AG04449 (cell line): ENCODE measurements at regions not wholly inside any gene's neighbourhood (a gene's known extent, or its start where the extent isn't known, plus 50 kb on each side); places are given as distances from the start of the nearest gene placed in this dataset.

Experiments
- CTCF ChIA-PET: fragments of 350-600 bp; formaldehyde crosslinking; extraction: SDS; loops from one replicate; lab custom pipeline; 2021; ENCODE audit warnings: antibody characterized with exemption; lab: Yijun Ruan, JAX
- POLR2A ChIA-PET: fragments of 400-600, 350-600 bp; formaldehyde crosslinking; extraction: SDS; loops from one replicate; lab custom pipeline; 2020; ENCODE audit warnings: antibody characterized with exemption, inconsistent platforms; lab: Yijun Ruan, JAX
- DNase-seq: peaks from one replicate; pipeline ENCODE4 v3.0.0-alpha.2; 2010; ENCODE audit warnings: low read depth, low spot score
- H3K4me3 ChIP-seq: 2 replicates; pipeline ENCODE4 v1.5.1; 2011; ENCODE audit warnings: low read depth, mild to moderate bottlenecking, control low read depth, low read length
- TF ChIP-seq, protein P1 (sequence below): IDR thresholded peaks from one replicate; pipeline ENCODE4 v1.5.1; 2011; ENCODE audit warnings: mild to moderate bottlenecking, moderate library complexity, low read length, control low read depth, inconsistent platforms; ENCODE audit not compliant: insufficient read depth; ENCODE audit errors: missing control alignments

- TF ChIP-seq, protein P1, sequence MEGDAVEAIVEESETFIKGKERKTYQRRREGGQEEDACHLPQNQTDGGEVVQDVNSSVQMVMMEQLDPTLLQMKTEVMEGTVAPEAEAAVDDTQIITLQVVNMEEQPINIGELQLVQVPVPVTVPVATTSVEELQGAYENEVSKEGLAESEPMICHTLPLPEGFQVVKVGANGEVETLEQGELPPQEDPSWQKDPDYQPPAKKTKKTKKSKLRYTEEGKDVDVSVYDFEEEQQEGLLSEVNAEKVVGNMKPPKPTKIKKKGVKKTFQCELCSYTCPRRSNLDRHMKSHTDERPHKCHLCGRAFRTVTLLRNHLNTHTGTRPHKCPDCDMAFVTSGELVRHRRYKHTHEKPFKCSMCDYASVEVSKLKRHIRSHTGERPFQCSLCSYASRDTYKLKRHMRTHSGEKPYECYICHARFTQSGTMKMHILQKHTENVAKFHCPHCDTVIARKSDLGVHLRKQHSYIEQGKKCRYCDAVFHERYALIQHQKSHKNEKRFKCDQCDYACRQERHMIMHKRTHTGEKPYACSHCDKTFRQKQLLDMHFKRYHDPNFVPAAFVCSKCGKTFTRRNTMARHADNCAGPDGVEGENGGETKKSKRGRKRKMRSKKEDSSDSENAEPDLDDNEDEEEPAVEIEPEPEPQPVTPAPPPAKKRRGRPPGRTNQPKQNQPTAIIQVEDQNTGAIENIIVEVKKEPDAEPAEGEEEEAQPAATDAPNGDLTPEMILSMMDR: no peak
- no peak for DNase-seq
- CTCF ChIA-PET: interaction anchor here (1.3 kb wide), 1 partner anchor 10 kb away, joined by 3 read pairs; no protein-coding TSS in a partner anchor
- H3K4me3 ChIP-seq: no peak overlapping the region
- POLR2A ChIA-PET: no interaction called here
These were observed 127.1 kb downstream of the ETAA1 start for GRCh38 chr2:67524213-67524612.

GRCh38 chr2:67524777-67525176 is 127.6 kb downstream of the ETAA1 start:
- CTCF ChIA-PET: interaction anchor here (1.0 to 1.3 kb wide), 2 partner anchors 8 to 10 kb away, joined by 3 read pairs; no protein-coding TSS in a partner anchor
- TF ChIP-seq, protein P1: no peak
- no peak for DNase-seq
- POLR2A ChIA-PET: no interaction called here
- H3K4me3 ChIP-seq: no peak overlapping the region

DNA sequence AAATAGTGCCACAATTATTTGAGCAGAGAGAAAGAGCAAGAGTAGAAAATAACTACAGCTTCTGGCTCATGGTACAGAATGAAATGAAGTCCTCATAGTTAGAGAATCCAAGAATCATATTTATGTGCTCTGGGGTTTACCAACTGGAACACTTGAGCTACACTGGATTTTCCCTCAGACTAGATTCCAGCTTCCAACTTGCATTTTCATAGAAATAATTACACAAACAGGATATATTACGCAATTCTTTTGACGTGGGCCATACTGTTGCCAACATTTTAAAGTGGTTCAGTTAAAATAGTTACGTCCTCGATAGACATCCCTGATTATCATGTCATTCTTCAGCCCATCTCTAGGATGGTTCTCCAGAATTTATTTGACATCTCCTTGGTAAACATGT is 129.2 kb downstream of the ETAA1 start:
- POLR2A ChIA-PET: no interaction called here
- TF ChIP-seq, protein P1: no peak
- peak; percentile 58 for DNase-seq
- no peak overlapping the region for H3K4me3 ChIP-seq
- CTCF ChIA-PET: interaction anchor here (1.6 kb wide), 1 partner anchor 124 kb away, joined by 5 read pairs; no protein-coding TSS in a partner anchor

- TF ChIP-seq, protein P1: no peak
- POLR2A ChIA-PET: no interaction called here
- H3K4me3 ChIP-seq: no peak overlapping the region
- DNase-seq: no peak
- CTCF ChIA-PET: interaction anchor here (1.2 kb wide), 1 partner anchor 10 kb away, joined by 3 read pairs; no protein-coding TSS in a partner anchor
These were observed 131.2 kb downstream of the ETAA1 start for GRCh38 chr2:67528320-67528719.

DNA sequence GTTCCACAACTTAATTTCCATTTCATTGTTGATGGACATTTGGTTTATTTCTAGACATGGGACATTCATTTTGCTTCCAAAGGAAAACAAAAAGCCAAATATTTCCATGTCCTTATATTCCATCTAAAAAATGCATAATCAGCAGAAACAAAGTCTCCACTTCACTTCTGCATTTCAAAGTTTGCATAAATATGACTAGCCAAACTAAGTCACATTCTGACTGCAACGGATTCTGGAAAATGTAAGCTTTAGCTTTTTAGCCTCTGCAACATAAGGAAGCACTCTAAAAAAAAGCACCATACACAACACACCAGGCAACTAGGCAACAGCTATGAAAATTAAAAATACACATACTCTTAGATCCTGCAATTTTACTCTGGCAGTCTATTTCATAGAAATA is 135.3 kb downstream of the ETAA1 start:
- DNase-seq: no peak
- POLR2A ChIA-PET: no interaction called here
- CTCF ChIA-PET: no interaction called here
- TF ChIP-seq, protein P1: no peak
- H3K4me3 ChIP-seq: no peak overlapping the region

GRCh38 chr2:67534745-67535144 is 137.6 kb downstream of the ETAA1 start:
- ChIA-PET CTCF (interaction anchor here (1.2 kb wide), 1 partner anchor 10 kb away, joined by 3 read pairs; no protein-coding TSS in a partner anchor), POLR2A (no interaction called here)
- DNase-seq: no peak
- H3K4me3 ChIP-seq: no peak overlapping the region
- TF ChIP-seq, protein P1: no peak
